K562 (cell line): ENCODE measurements at regions not wholly inside any gene's neighbourhood (a gene's known extent, or its start where the extent isn't known, plus 50 kb on each side); places are given as distances from the start of the nearest gene placed in this dataset.

ENCODE experiments used
- CEBPG ChIP-seq, 3 experiments: fragments of 200-800 bp in 1 of 3; sonication (Bioruptor generic) in 1 of 3; sonication (generic) in 1 of 3; formaldehyde crosslinking in 1 of 3; IDR thresholded peaks in 2 of 3; conservative IDR thresholded peaks in 1 of 3; 2 replicates each; pipeline versions ENCODE4 v1.6.1 to v1.8.0; 2016 to 2022; ENCODE audit warnings: missing compliant biosample characterization in 2 of 3, missing genetic modification characterization in 2 of 3, mild to moderate bottlenecking in 1 of 3, missing genetic modification reagents in 1 of 3
- CHCHD3 ChIP-seq: fragments of 250-450 bp; sonication (Bioruptor Pico); IDR thresholded peaks from 2 replicates; pipeline ENCODE4 v2.1.2; 2022; ENCODE audit warnings: mild to moderate bottlenecking
- CREM ChIP-seq: IDR thresholded peaks from 2 replicates; pipeline ENCODE4 v1.6.1; 2014; ENCODE audit warnings: antibody characterized with exemption, low read depth
- HNRNPL ChIP-seq: fragments of 200-400 bp; formaldehyde crosslinking; IDR thresholded peaks from 2 replicates; pipeline ENCODE4 v1.6.1; 2017; ENCODE audit warnings: low read depth, mild to moderate bottlenecking, low read length
- JUN ChIP-seq, 2 experiments: sonication (generic) in 1 of 2; formaldehyde crosslinking in 1 of 2; IDR thresholded peaks; 2 replicates each; pipeline versions ENCODE4 v1.6.1 to v1.8.0; 2012 to 2022; ENCODE audit warnings: borderline replicate concordance in 2 of 2, mild to moderate bottlenecking in 2 of 2, improper control_type of control experiment in 1 of 2, low read depth in 1 of 2, low read length in 1 of 2, missing genetic modification reagents in 1 of 2
- JUNB ChIP-seq: fragments of 450-650 bp; formaldehyde crosslinking; conservative IDR thresholded peaks from 2 replicates; pipeline ENCODE4 v1.4.0; 2020; ENCODE audit warnings: mild to moderate bottlenecking
- MXI1 ChIP-seq: IDR thresholded peaks from 2 replicates; pipeline ENCODE4 v1.6.1; 2011; ENCODE audit warnings: low read depth, mild to moderate bottlenecking, improper control_type of control experiment, low read length
- PML ChIP-seq: IDR thresholded peaks from 2 replicates; pipeline ENCODE4 v1.6.1; 2012; ENCODE audit warnings: low read length, inconsistent platforms
- POLR2AphosphoS5 ChIP-seq: IDR thresholded peaks from 2 replicates; pipeline ENCODE4 v1.6.1; 2011; ENCODE audit warnings: mild to moderate bottlenecking, low read depth, low read length, moderate library complexity; ENCODE audit not compliant: control insufficient read depth, insufficient read depth
- RAD21 ChIP-seq, 2 experiments: fragments of 250-450 bp in 1 of 2; fragments of 450-650 bp in 1 of 2; sonication (Bioruptor Pico) in 1 of 2; formaldehyde crosslinking in 1 of 2; IDR thresholded peaks in 1 of 2; conservative IDR thresholded peaks in 1 of 2; 2 replicates each; pipeline versions ENCODE4 v1.4.0 to v1.8.0; 2020 to 2022; ENCODE audit warnings: mild to moderate bottlenecking in 2 of 2, moderate library complexity in 1 of 2
- RBBP5 ChIP-seq: fragments of 200-600 bp; sonication (generic); IDR thresholded peaks from 2 replicates; pipeline ENCODE4 v1.6.1; 2012; ENCODE audit warnings: borderline replicate concordance, mild to moderate bottlenecking, low read length, control low read depth, inconsistent platforms; ENCODE audit not compliant: insufficient read depth, poor library complexity, severe bottlenecking
- RBM17 ChIP-seq: fragments of 200-400 bp; formaldehyde crosslinking; IDR thresholded peaks from 2 replicates; pipeline ENCODE4 v1.6.1; 2017; ENCODE audit warnings: low read depth, mild to moderate bottlenecking, low read length, borderline replicate concordance
- RBM39 ChIP-seq: fragments of 200-400 bp; formaldehyde crosslinking; optimal IDR thresholded peaks from 2 replicates; pipeline ENCODE3; 2018; ENCODE audit warnings: low read depth, low read length
- RCOR1 ChIP-seq, 2 experiments: IDR thresholded peaks; 2 replicates each; pipeline ENCODE4 v1.6.1; 2012; ENCODE audit warnings: low read depth in 2 of 2, low read length in 2 of 2, borderline replicate concordance in 1 of 2, improper control_type of control experiment in 1 of 2
- SMAD3 ChIP-seq: fragments of 450-650 bp; formaldehyde crosslinking; conservative IDR thresholded peaks from 2 replicates; pipeline ENCODE4 v1.4.0; 2020; ENCODE audit warnings: mild to moderate bottlenecking
- SP1 ChIP-seq: sonication (generic); formaldehyde crosslinking; IDR thresholded peaks from 2 replicates; pipeline ENCODE4 v1.8.1; 2022; ENCODE audit warnings: mild to moderate bottlenecking, missing genetic modification reagents
- TEAD4 ChIP-seq, 2 experiments: sonication (generic) in 1 of 2; formaldehyde crosslinking in 1 of 2; IDR thresholded peaks; 2 replicates each; pipeline versions ENCODE4 v1.6.1 to v1.8.0; 2012 to 2022; ENCODE audit warnings: borderline replicate concordance in 1 of 2, inconsistent platforms in 1 of 2, low read length in 1 of 2, mild to moderate bottlenecking in 1 of 2, missing genetic modification reagents in 1 of 2
- THRAP3 ChIP-seq: fragments of 450-650 bp; IDR thresholded peaks from 2 replicates; pipeline ENCODE4 v1.6.1; 2016; ENCODE audit warnings: mild to moderate bottlenecking, inconsistent platforms, borderline replicate concordance
- YY1 ChIP-seq, 3 experiments: IDR thresholded peaks; 2 replicates each; pipeline ENCODE4 v1.6.1; 2011; ENCODE audit warnings: low read length in 2 of 3, mild to moderate bottlenecking in 2 of 3, moderate library complexity in 2 of 3, borderline replicate concordance in 1 of 3, control low read depth in 1 of 3, low read depth in 1 of 3; ENCODE audit not compliant: insufficient read depth in 3 of 3, insufficient replicate concordance in 2 of 3, control insufficient read depth in 1 of 3, insufficient read length in 1 of 3; ENCODE audit errors: extremely low read depth in 1 of 3
- ZNF12 ChIP-seq: sonication (generic); formaldehyde crosslinking; IDR thresholded peaks from 2 replicates; pipeline ENCODE4 v1.4.0; 2020; ENCODE audit warnings: mild to moderate bottlenecking, missing genetic modification reagents
- ZNF217 ChIP-seq: sonication (generic); formaldehyde crosslinking; IDR thresholded peaks from 2 replicates; pipeline ENCODE4 v1.8.0; 2022; ENCODE audit warnings: mild to moderate bottlenecking, missing genetic modification reagents
- ZNF644 ChIP-seq: fragments of 200-800 bp; sonication (Bioruptor generic); IDR thresholded peaks from 2 replicates; pipeline ENCODE4 v1.6.1; 2016; ENCODE audit warnings: low read depth, missing genetic modification characterization, missing compliant biosample characterization
- ZNF785 ChIP-seq: fragments of 250-450 bp; sonication (Bioruptor Pico); IDR thresholded peaks from 2 replicates; pipeline ENCODE4 v1.4.0; 2020; ENCODE audit warnings: mild to moderate bottlenecking
- TF ChIP-seq, protein P1 (sequence below): sonication (generic); formaldehyde crosslinking; IDR thresholded peaks from 2 replicates; pipeline ENCODE4 v1.8.0; 2022; ENCODE audit warnings: missing genetic modification reagents, mild to moderate bottlenecking, borderline replicate concordance

DNA sequence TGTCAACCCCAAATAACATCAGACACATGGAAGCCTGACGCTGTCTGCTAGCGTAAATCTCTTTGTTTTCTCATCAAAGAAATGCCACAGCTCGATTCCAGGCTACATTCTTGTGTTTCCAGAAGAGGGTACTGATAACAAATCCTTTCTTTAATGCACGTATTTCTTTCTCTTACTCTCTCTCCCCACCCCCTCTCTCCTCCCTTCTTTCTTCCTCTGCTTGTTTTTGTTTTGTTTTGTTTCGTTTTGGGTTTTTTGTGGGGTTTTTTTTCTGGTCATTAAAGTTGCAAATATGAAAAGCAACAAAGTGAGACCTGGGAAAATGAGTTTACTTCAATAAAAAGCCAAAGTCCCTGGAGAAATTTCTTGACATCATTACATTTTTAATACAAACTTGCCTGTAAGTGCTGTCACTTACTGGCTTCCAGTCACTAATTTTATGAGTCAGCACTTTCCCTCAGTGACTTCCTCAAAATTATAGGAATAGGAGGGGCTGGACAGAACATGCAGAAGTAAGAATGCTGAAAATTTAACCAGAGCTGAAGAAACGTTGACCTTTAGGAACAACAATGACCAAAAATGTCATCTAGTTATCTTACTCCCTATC is 106.7 kb upstream of the NABP1 start (continued):
- no peak for TF ChIP-seq CREM
- no peak for TF ChIP-seq YY1 (IDR thresholded peaks at IDR 0.05; ENCODE audit: borderline replicate concordance in 1 of 3, control insufficient read depth in 1 of 3, extremely low read depth in 1 of 3, insufficient read depth in 3 of 3, insufficient read length in 1 of 3, insufficient replicate concordance in 2 of 3, low read depth in 1 of 3, low read length in 2 of 3)
- TF ChIP-seq SMAD3 (CRISPR knock-in tag): no peak
- TF ChIP-seq ZNF12: no peak
- TF ChIP-seq POLR2AphosphoS5: no peak
- TF ChIP-seq ZNF785: no peak
- no peak for TF ChIP-seq THRAP3
- TF ChIP-seq CHCHD3 (CRISPR knock-in tag): no peak
- no peak for TF ChIP-seq PML
- no peak for TF ChIP-seq CEBPG (CRISPR knock-in tag; IDR thresholded peaks at IDR 0.05)
- TF ChIP-seq CEBPG (tag; conservative IDR thresholded peaks at IDR 0.05 in 1 of 2, IDR thresholded peaks at IDR 0.05 in 1 of 2): no peak
- TF ChIP-seq HNRNPL: no peak
- peak; percentile 72 to 81 for TF ChIP-seq RAD21 (CRISPR knock-in tag; conservative IDR thresholded peaks at IDR 0.05 in 1 of 2, IDR thresholded peaks at IDR 0.05 in 1 of 2)
- TF ChIP-seq ZNF217: no peak
- TF ChIP-seq SP1 (CRISPR knock-in tag): no peak
- peak; percentile 29 for TF ChIP-seq RBBP5
- no peak for TF ChIP-seq JUNB (CRISPR knock-in tag)
- no peak for TF ChIP-seq JUN (IDR thresholded peaks at IDR 0.05; ENCODE audit: borderline replicate concordance, low read depth, low read length)
- no peak for TF ChIP-seq JUN (CRISPR knock-in tag; IDR thresholded peaks at IDR 0.05; ENCODE audit: borderline replicate concordance)
- TF ChIP-seq, protein P1, sequence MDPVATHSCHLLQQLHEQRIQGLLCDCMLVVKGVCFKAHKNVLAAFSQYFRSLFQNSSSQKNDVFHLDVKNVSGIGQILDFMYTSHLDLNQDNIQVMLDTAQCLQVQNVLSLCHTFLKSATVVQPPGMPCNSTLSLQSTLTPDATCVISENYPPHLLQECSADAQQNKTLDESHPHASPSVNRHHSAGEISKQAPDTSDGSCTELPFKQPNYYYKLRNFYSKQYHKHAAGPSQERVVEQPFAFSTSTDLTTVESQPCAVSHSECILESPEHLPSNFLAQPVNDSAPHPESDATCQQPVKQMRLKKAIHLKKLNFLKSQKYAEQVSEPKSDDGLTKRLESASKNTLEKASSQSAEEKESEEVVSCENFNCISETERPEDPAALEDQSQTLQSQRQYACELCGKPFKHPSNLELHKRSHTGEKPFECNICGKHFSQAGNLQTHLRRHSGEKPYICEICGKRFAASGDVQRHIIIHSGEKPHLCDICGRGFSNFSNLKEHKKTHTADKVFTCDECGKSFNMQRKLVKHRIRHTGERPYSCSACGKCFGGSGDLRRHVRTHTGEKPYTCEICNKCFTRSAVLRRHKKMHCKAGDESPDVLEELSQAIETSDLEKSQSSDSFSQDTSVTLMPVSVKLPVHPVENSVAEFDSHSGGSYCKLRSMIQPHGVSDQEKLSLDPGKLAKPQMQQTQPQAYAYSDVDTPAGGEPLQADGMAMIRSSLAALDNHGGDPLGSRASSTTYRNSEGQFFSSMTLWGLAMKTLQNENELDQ (CRISPR knock-in tag): no peak
- no peak for TF ChIP-seq RBM17
- 0 out of 2 replicates have a peak, but pooled peaks have one; percentile 9 for TF ChIP-seq TEAD4 (IDR thresholded peaks at IDR 0.05; ENCODE audit: low read length)
- TF ChIP-seq TEAD4 (CRISPR knock-in tag; IDR thresholded peaks at IDR 0.05; ENCODE audit: borderline replicate concordance): no peak
- no peak for TF ChIP-seq ZNF644 (tag)
- no peak for TF ChIP-seq MXI1
- no peak for TF ChIP-seq RBM39
- TF ChIP-seq RCOR1 (IDR thresholded peaks at IDR 0.05; ENCODE audit: borderline replicate concordance in 1 of 2, low read depth in 2 of 2, low read length in 2 of 2): no peak
